ENCODE measurements at regions not wholly inside any gene's neighbourhood (a gene's known extent, or its start where the extent isn't known, plus 50 kb on each side); places are given as distances from the start of the nearest gene placed in this dataset.

GRCh38 chr12:131603106-131603938, 107.6 kb upstream of the SFSWAP start:
- no peak overlapping the region for H3K27ac ChIP-seq
- no peak for DNase-seq
- H3K4me3 ChIP-seq, result no peak overlapping the region
- intact Hi-C loops (cut with DNase I), result no loop called here
- TF ChIP-seq CTCF (IDR thresholded peaks at IDR 0.05), result no peak
- 58 to 84% (median 71%) methylated on average over 7 to 8 of the region's 8 CpGs for WGBS, 4 donors
- peaks cover 5% of the 10 kb centered on the region for H3K27me3 ChIP-seq
- no peaks in the 10 kb centered on the region for H3K4me1 ChIP-seq (replicated peaks in 1 of 2)
- no peaks in the 10 kb centered on the region for H3K36me3 ChIP-seq (replicated peaks in 1 of 2)
- no peaks in the 10 kb centered on the region for H3K9me3 ChIP-seq (replicated peaks in 1 of 3)

GRCh38 chr12:131603939-131604795, 106.7 kb upstream of the SFSWAP start:
- H3K4me3 ChIP-seq, result no peak overlapping the region

GRCh38 chr12:131604859-131605258, 106.0 kb upstream of the SFSWAP start:
- Histone ChIP-seq H3K9me3 (replicated peaks in 1 of 3) (no peaks in the 10 kb centered on the region), H3K4me1 (replicated peaks in 1 of 2) (no peaks in the 10 kb centered on the region), H3K36me3 (replicated peaks in 1 of 2) (no peaks in the 10 kb centered on the region), H3K27me3 (peaks cover 5% of the 10 kb centered on the region), H3K4me3 (no peak overlapping the region), H3K27ac (no peak overlapping the region)
- WGBS, 4 donors, result 67 to 81% (median 76%) methylated on average over 6 of the region's 6 CpGs
- DNase-seq, result no peak
- TF ChIP-seq POLR2A (IDR thresholded peaks at IDR 0.05) (no peak), CTCF (IDR thresholded peaks at IDR 0.05) (no peak)
- intact Hi-C loops (cut with DNase I), result no loop called here

More at GRCh38 chr12:131603939-131604795, 106.7 kb upstream of the SFSWAP start:
- H3K9me3 ChIP-seq (replicated peaks in 1 of 3), result no peaks in the 10 kb centered on the region
- no peaks in the 10 kb centered on the region for H3K36me3 ChIP-seq (replicated peaks in 1 of 2)
- H3K27ac ChIP-seq, result no peak overlapping the region
- H3K27me3 ChIP-seq, result peaks cover 5% of the 10 kb centered on the region
- no peak for DNase-seq
- intact Hi-C loops (cut with DNase I), result no loop called here
- TF ChIP-seq POLR2A (IDR thresholded peaks at IDR 0.05) (no peak), CTCF (IDR thresholded peaks at IDR 0.05) (no peak)
- WGBS, 4 donors, result 26 to 36% (median 29%) methylated on average over 20 to 21 of the region's 21 CpGs
- no peaks in the 10 kb centered on the region for H3K4me1 ChIP-seq (replicated peaks in 1 of 2)

GRCh38 chr12:131605304-131605829, 105.5 kb upstream of the SFSWAP start:
- Histone ChIP-seq H3K4me1 (replicated peaks in 1 of 2) (no peaks in the 10 kb centered on the region), H3K27me3 (peaks cover 5% of the 10 kb centered on the region), H3K4me3 (no peak overlapping the region), H3K36me3 (replicated peaks in 1 of 2) (no peaks in the 10 kb centered on the region), H3K27ac (no peak overlapping the region), H3K9me3 (replicated peaks in 1 of 3) (no peaks in the 10 kb centered on the region)
- WGBS, 4 donors, result 35 to 62% (median 57%) methylated on average over 4 to 7 of the region's 7 CpGs
- intact Hi-C loops (cut with DNase I), result no loop called here
- DNase-seq, result no peak
- TF ChIP-seq POLR2A (IDR thresholded peaks at IDR 0.05), result no peak
- TF ChIP-seq CTCF (IDR thresholded peaks at IDR 0.05), result no peak

Measured in adrenal gland (tissue), 9 donors.